ENCODE measurements at regions not wholly inside any gene's neighbourhood (a gene's known extent, or its start where the extent isn't known, plus 50 kb on each side); places are given as distances from the start of the nearest gene placed in this dataset.

GRCh38 chr11:131137046-131137445 lies 220.8 kb upstream of the SNX19 start:
- TF ChIP-seq CTCF (IDR thresholded peaks at IDR 0.05; ENCODE audit: poor library complexity) = no peak
- no peak for TF ChIP-seq EZH2 (IDR thresholded peaks at IDR 0.05; ENCODE audit: borderline replicate concordance)
- no peak for TF ChIP-seq EZH2phosphoT487 (IDR thresholded peaks at IDR 0.05; ENCODE audit: low read depth, severe bottlenecking, unreplicated experiment)

Measured in hepatocyte (in vitro differentiated cells).